H1 (cell line): ENCODE measurements at regions not wholly inside any gene's neighbourhood (a gene's known extent, or its start where the extent isn't known, plus 50 kb on each side); places are given as distances from the start of the nearest gene placed in this dataset.

ENCODE experiments used
- CTCF ChIA-PET: fragments of 300-600 bp; sonication (Branson Sonifier 250); formaldehyde crosslinking; loops from one replicate; lab custom pipeline; 2021; ENCODE audit not compliant: partially characterized antibody; lab: Charles Lee
- POLR2A ChIA-PET: fragments of 300-600 bp; sonication (Branson Sonifier 250); formaldehyde crosslinking; loops from one replicate; lab custom pipeline; 2021; ENCODE audit warnings: inconsistent platforms; ENCODE audit not compliant: partially characterized antibody; lab: Charles Lee
- DNase-seq, 2 experiments: peaks; one replicate each; pipeline versions ENCODE4 v3.0.0 to v3.0.0-alpha.2; 2010 to 2022; ENCODE audit warnings: low spot score in 2 of 2, low read depth in 1 of 2, mixed read lengths in 1 of 2
- FAIRE-seq: peaks from 2 replicates; lab custom pipeline; 2011; peaks lifted over from hg19 to GRCh38; lab: Jason Lieb, UNC
- H2AFZ ChIP-seq: 2 replicates; pipeline ENCODE4 v1.8.1; 2012; ENCODE audit warnings: low read length, inconsistent platforms
- H2AK5ac ChIP-seq: 2 replicates; pipeline ENCODE4 v1.6.1; 2013; ENCODE audit warnings: low read depth, low read length
- H2BK120ac ChIP-seq: replicated peaks from 2 replicates; pipeline ENCODE3; 2013; ENCODE audit warnings: low read depth, low read length, inconsistent platforms
- H2BK12ac ChIP-seq: 2 replicates; pipeline ENCODE4 v1.6.1; 2013; ENCODE audit warnings: low read depth, low read length
- H2BK15ac ChIP-seq: 2 replicates; pipeline ENCODE4 v1.6.1; 2013; ENCODE audit warnings: low read length
- H2BK20ac ChIP-seq: 2 replicates; pipeline ENCODE4 v1.6.1; 2013; ENCODE audit warnings: low read length
- H2BK5ac ChIP-seq: 2 replicates; pipeline ENCODE4 v1.6.1; 2013; ENCODE audit warnings: low read depth, low read length
- H3K14ac ChIP-seq: 2 replicates; pipeline ENCODE4 v1.6.1; 2013; ENCODE audit warnings: inconsistent platforms; ENCODE audit not compliant: insufficient read length
- H3K18ac ChIP-seq: 2 replicates; pipeline ENCODE4 v1.6.1; 2013; ENCODE audit warnings: low read length; ENCODE audit errors: extremely low read depth
- H3K23ac ChIP-seq: 2 replicates; pipeline ENCODE4 v1.6.1; 2013; ENCODE audit warnings: inconsistent platforms; ENCODE audit not compliant: insufficient read length
- H3K23me2 ChIP-seq: 2 replicates; pipeline ENCODE4 v1.6.1; 2013; ENCODE audit warnings: low read depth, low read length
- H3K27ac ChIP-seq: 2 replicates; pipeline ENCODE4 v1.6.1; 2011; ENCODE audit warnings: low read depth, low read length, inconsistent platforms
- H3K27me3 ChIP-seq, 4 experiments: replicated peaks in 1 of 4; 1 replicate in 1 of 4; 2 replicates in 3 of 4; pipeline versions ENCODE4 v1.6.1 to v1.8.1; 2011 to 2013; ENCODE audit warnings: low read length in 3 of 4, mild to moderate bottlenecking in 3 of 4, inconsistent platforms in 2 of 4, mixed read lengths in 2 of 4, moderate library complexity in 1 of 4; ENCODE audit not compliant: control insufficient read depth in 3 of 4, insufficient read depth in 3 of 4; ENCODE audit errors: extremely low read depth in 1 of 4
- H3K36me3 ChIP-seq, 4 experiments: 2 replicates each; pipeline versions ENCODE4 v1.6.1 to v1.8.1; 2011 to 2013; ENCODE audit warnings: mild to moderate bottlenecking in 4 of 4, low read length in 3 of 4, moderate library complexity in 2 of 4, control low read depth in 1 of 4, inconsistent platforms in 1 of 4; ENCODE audit not compliant: insufficient read depth in 4 of 4, control insufficient read depth in 2 of 4
- H3K4ac ChIP-seq: replicated peaks from 2 replicates; pipeline ENCODE3; 2013; ENCODE audit warnings: low read length, low read depth, mixed read lengths, inconsistent platforms; ENCODE audit not compliant: insufficient read length
- H3K4me1 ChIP-seq, 4 experiments: replicated peaks in 1 of 4; 1 replicate in 1 of 4; 2 replicates in 3 of 4; pipeline versions ENCODE4 v1.6.1 to v1.8.1; 2011 to 2013; ENCODE audit warnings: low read length in 3 of 4, inconsistent platforms in 2 of 4, mixed read lengths in 1 of 4; ENCODE audit not compliant: insufficient read depth in 4 of 4, control insufficient read depth in 3 of 4
- H3K4me2 ChIP-seq, 2 experiments: 2 replicates each; pipeline versions ENCODE4 v1.6.1 to v1.8.1; 2011 to 2013; ENCODE audit warnings: low read depth in 2 of 2, low read length in 2 of 2, control low read depth in 1 of 2, inconsistent platforms in 1 of 2, mild to moderate bottlenecking in 1 of 2; ENCODE audit not compliant: insufficient read depth in 1 of 2
- H3K4me3 ChIP-seq, 4 experiments: fragments of 200-600, 300-600 bp in 1 of 4; sonication (generic), shearing (Covaris generic), sonication (Bioruptor Twin) in 1 of 4; 2 replicates each; pipeline versions ENCODE4 v1.5.1 to v1.8.1; 2011 to 2016; ENCODE audit warnings: low read length in 4 of 4, low read depth in 3 of 4, control low read depth in 2 of 4, inconsistent platforms in 2 of 4, mild to moderate bottlenecking in 2 of 4, mixed read lengths in 1 of 4, moderate library complexity in 1 of 4; ENCODE audit not compliant: insufficient read depth in 2 of 4; ENCODE audit errors: extremely low read depth in 1 of 4
- H3K56ac ChIP-seq: replicated peaks from 2 replicates; pipeline ENCODE3; 2013; ENCODE audit warnings: low read depth, mild to moderate bottlenecking, mixed read lengths, low read length, inconsistent platforms; ENCODE audit not compliant: insufficient read length
- H3K79me1 ChIP-seq: 2 replicates; pipeline ENCODE4 v1.6.1; 2013; ENCODE audit warnings: low read depth, low read length, control low read depth
- H3K79me2 ChIP-seq, 2 experiments: 2 replicates each; pipeline versions ENCODE4 v1.6.1 to v1.8.1; 2012 to 2013; ENCODE audit warnings: low read length in 2 of 2, mild to moderate bottlenecking in 2 of 2, inconsistent platforms in 1 of 2; ENCODE audit not compliant: insufficient read depth in 2 of 2, control insufficient read depth in 1 of 2
- H3K9ac ChIP-seq, 4 experiments: replicated peaks in 1 of 4; 1 replicate in 1 of 4; 2 replicates in 3 of 4; pipeline versions ENCODE4 v1.6.1 to v1.8.1; 2011 to 2013; ENCODE audit warnings: low read depth in 3 of 4, low read length in 3 of 4, control low read depth in 2 of 4, mild to moderate bottlenecking in 2 of 4, moderate library complexity in 2 of 4, inconsistent platforms in 1 of 4; ENCODE audit errors: extremely low read depth in 1 of 4
- H3K9me3 ChIP-seq, 2 experiments: 2 replicates each; pipeline versions ENCODE4 v1.6.1 to v1.8.1; 2012 to 2013; ENCODE audit warnings: mild to moderate bottlenecking in 2 of 2, moderate library complexity in 2 of 2, control low read depth in 1 of 2, inconsistent platforms in 1 of 2, low read depth in 1 of 2, low read length in 1 of 2, mixed read lengths in 1 of 2; ENCODE audit not compliant: insufficient read depth in 2 of 2
- H4K20me1 ChIP-seq, 2 experiments: replicated peaks in 1 of 2; 2 replicates each; pipeline versions ENCODE3 to v1.8.1; 2011 to 2013; ENCODE audit warnings: inconsistent platforms in 2 of 2, low read length in 2 of 2, mild to moderate bottlenecking in 1 of 2; ENCODE audit not compliant: insufficient read depth in 2 of 2, control insufficient read depth in 1 of 2
- H4K5ac ChIP-seq: 2 replicates; pipeline ENCODE4 v1.6.1; 2013; ENCODE audit warnings: low read length, low read depth, mixed read lengths, inconsistent platforms; ENCODE audit not compliant: insufficient read length
- H4K8ac ChIP-seq: 2 replicates; pipeline ENCODE4 v1.8.0; 2013; ENCODE audit warnings: mild to moderate bottlenecking, moderate library complexity, low read length, inconsistent platforms; ENCODE audit not compliant: insufficient read depth; ENCODE audit errors: extremely low read depth
- H4K91ac ChIP-seq: replicated peaks from 2 replicates; pipeline ENCODE3; 2013; ENCODE audit warnings: low read length, mixed read lengths, inconsistent platforms; ENCODE audit not compliant: insufficient read length
- CTCF ChIP-seq, 3 experiments: IDR thresholded peaks; 1 replicate in 2 of 3; 2 replicates in 1 of 3; pipeline versions ENCODE4 v1.5.1 to v1.6.1; 2011; ENCODE audit warnings: low read length in 3 of 3, mild to moderate bottlenecking in 3 of 3, inconsistent platforms in 2 of 3, low read depth in 1 of 3, moderate library complexity in 1 of 3; ENCODE audit not compliant: insufficient read depth in 1 of 3; ENCODE audit errors: control extremely low read depth in 1 of 3
- E2F6 ChIP-seq: IDR thresholded peaks from 2 replicates; pipeline ENCODE4 v1.6.1; 2012; ENCODE audit warnings: inconsistent platforms
- EP300 ChIP-seq, 2 experiments: IDR thresholded peaks; 1 replicate in 1 of 2; 2 replicates in 1 of 2; pipeline ENCODE4 v1.6.1; 2011 to 2012; ENCODE audit warnings: low read depth in 2 of 2, low read length in 2 of 2, mild to moderate bottlenecking in 2 of 2, borderline replicate concordance in 1 of 2, inconsistent platforms in 1 of 2, moderate library complexity in 1 of 2
- HDAC6 ChIP-seq: IDR thresholded peaks from one replicate; pipeline ENCODE4 v1.7.1; 2012; ENCODE audit warnings: low read depth, mild to moderate bottlenecking, inconsistent platforms, low read length, moderate library complexity
- RBBP5 ChIP-seq: IDR thresholded peaks from 2 replicates; pipeline ENCODE4 v1.7.1; 2012; ENCODE audit warnings: low read depth, mild to moderate bottlenecking, inconsistent platforms, low read length, moderate library complexity, borderline replicate concordance
- SP1 ChIP-seq: IDR thresholded peaks from 2 replicates; pipeline ENCODE4 v1.6.1; 2011; ENCODE audit warnings: low read depth, low read length
- TAF7 ChIP-seq: optimal IDR thresholded peaks from 2 replicates; pipeline ENCODE3; 2011; ENCODE audit warnings: low read depth, mild to moderate bottlenecking, inconsistent platforms, low read length, moderate library complexity, borderline replicate concordance
- WGBS, 2 experiments: shearing (Covaris generic) in 1 of 2; methylation state at CpG; one replicate each; pipeline versions ENCODE4 v1.1.6 to v1.1.7; 2013 to 2015; ENCODE audit warnings: low lambda C conversion rate in 2 of 2, mixed read lengths in 2 of 2, inconsistent platforms in 1 of 2, low coverage in 1 of 2, missing lambda C conversion rate in 1 of 2; ENCODE audit not compliant: insufficient replicate concordance in 2 of 2, insufficient coverage in 1 of 2, insufficient read length in 1 of 2; ENCODE audit errors: extremely low coverage in 1 of 2, missing lambda C conversion rate in 1 of 2; 5-methylcytosine and 5-hydroxymethylcytosine counted together

GRCh38 chrX:39470588-39471407 is 627.0 kb downstream of the BCOR start:
- Histone ChIP-seq H4K8ac (no peak overlapping the region), H3K79me1 (no peaks in the 10 kb centered on the region), H2BK20ac (no peak overlapping the region), H3K79me2 (no peaks in the 10 kb centered on the region), H3K27me3 (no peaks in the 10 kb centered on the region), H2BK120ac (no peak overlapping the region), H3K23ac (no peak overlapping the region), H2BK5ac (no peak overlapping the region), H4K5ac (no peak overlapping the region), H3K9me3 (no peaks in the 10 kb centered on the region), H3K56ac (no peak overlapping the region), H3K36me3 (no peaks in the 10 kb centered on the region), H3K4me3 (no peak overlapping the region), H2AK5ac (no peak overlapping the region), H3K23me2 (no peaks in the 10 kb centered on the region), H3K9ac (no peak overlapping the region), H3K14ac (no peak overlapping the region), H3K4ac (no peak overlapping the region), H4K20me1 (no peaks in the 10 kb centered on the region), H2BK15ac (no peak overlapping the region), H3K27ac (no peak overlapping the region), H3K4me2 (no peak overlapping the region), H4K91ac (no peak overlapping the region), H3K4me1 (no peaks in the 10 kb centered on the region), H2AFZ (no peak overlapping the region), H3K18ac (no peak overlapping the region), H2BK12ac (no peak overlapping the region)
- TF ChIP-seq E2F6 (no peak), TAF7 (no peak), RBBP5 (no peak), EP300 (IDR thresholded peaks at IDR 0.05; ENCODE audit: borderline replicate concordance in 1 of 2, low read depth in 2 of 2, low read length in 2 of 2) (no peak), SP1 (no peak), HDAC6 (no peak), CTCF (IDR thresholded peaks at IDR 0.05; ENCODE audit: control extremely low read depth in 1 of 3, insufficient read depth in 1 of 3, low read depth in 1 of 3, low read length in 3 of 3) (no peak)
- FAIRE-seq (no peak), DNase-seq (no peak)
- POLR2A ChIA-PET: no interaction called here
- 82% methylated on average over 8 of the region's 10 CpGs; no CpG with 5 or more reads in 1 of the 2 experiments for WGBS, 2 experiments
- CTCF ChIA-PET: no interaction called here
